Neural progenitor cell (in vitro differentiated cells): ENCODE measurements at regions not wholly inside any gene's neighbourhood (a gene's known extent, or its start where the extent isn't known, plus 50 kb on each side); places are given as distances from the start of the nearest gene placed in this dataset.

Source experiments
- CTCF ChIP-seq: fragments of 200-600 bp; sonication (generic); IDR thresholded peaks from 2 replicates; pipeline ENCODE4 v1.5.1; 2017; ENCODE audit warnings: antibody characterized with exemption, mild to moderate bottlenecking
- EZH2 ChIP-seq: fragments of 200-600 bp; sonication (generic); IDR thresholded peaks from 2 replicates; pipeline ENCODE4 v1.6.1; 2017; ENCODE audit warnings: antibody characterized with exemption, mild to moderate bottlenecking, moderate library complexity

- no peak for TF ChIP-seq CTCF
- TF ChIP-seq EZH2 = no peak
Observed at GRCh38 chr14:23816371-23816770, 137.2 kb upstream of the DHRS4 start.
